GM12865 (cell line): ENCODE measurements at regions not wholly inside any gene's neighbourhood (a gene's known extent, or its start where the extent isn't known, plus 50 kb on each side); places are given as distances from the start of the nearest gene placed in this dataset.

Source experiments
- DNase-seq: peaks from one replicate; pipeline ENCODE4 v3.0.0; 2010; ENCODE audit warnings: low read depth
- H3K4me3 ChIP-seq: 2 replicates; pipeline ENCODE4 v1.5.1; 2011; ENCODE audit warnings: mild to moderate bottlenecking, low read depth, low read length, control low read depth
- CTCF ChIP-seq: IDR thresholded peaks from 2 replicates; pipeline ENCODE4 v1.5.1; 2011; ENCODE audit warnings: low read length, control low read depth, low read depth, inconsistent platforms; ENCODE audit not compliant: insufficient read depth; ENCODE audit errors: missing control alignments

GRCh38 chr19:20416661-20417060, 148.9 kb downstream of the ZNF737 start:
- TF ChIP-seq CTCF = no peak
- no peak for DNase-seq
- no peak overlapping the region for H3K4me3 ChIP-seq

- DNase-seq = no peak
- no peak for TF ChIP-seq CTCF
- no peak overlapping the region for H3K4me3 ChIP-seq
Observed at GRCh38 chr19:20414120-20414519, 151.5 kb downstream of the ZNF737 start.

- no peak for TF ChIP-seq CTCF
- H3K4me3 ChIP-seq = no peak overlapping the region
- no peak for DNase-seq
Observed at GRCh38 chr19:20413705-20414104, 151.9 kb downstream of the ZNF737 start.

- DNase-seq = no peak
- H3K4me3 ChIP-seq = no peak overlapping the region
- no peak for TF ChIP-seq CTCF
Observed at GRCh38 chr19:20412846-20413245, 152.7 kb downstream of the ZNF737 start.

- no peak for DNase-seq
- H3K4me3 ChIP-seq = no peak overlapping the region
- no peak for TF ChIP-seq CTCF
Observed at GRCh38 chr19:20397292-20397691, 168.3 kb downstream of the ZNF737 start.

GRCh38 chr19:20388706-20389225, 176.8 kb downstream of the ZNF737 start:
- DNase-seq = no peak
- no peak overlapping the region for H3K4me3 ChIP-seq
- no peak for TF ChIP-seq CTCF

GRCh38 chr19:20385061-20385460, 180.5 kb downstream of the ZNF737 start:
- TF ChIP-seq CTCF = no peak
- no peak overlapping the region for H3K4me3 ChIP-seq

More at GRCh38 chr19:20385061-20385460, 180.5 kb downstream of the ZNF737 start:
- DNase-seq = no peak
